Thyroid gland (tissue), 4 donors: ENCODE measurements at regions not wholly inside any gene's neighbourhood (a gene's known extent, or its start where the extent isn't known, plus 50 kb on each side); places are given as distances from the start of the nearest gene placed in this dataset.

Experiments
- CTCF ChIP-seq, 6 experiments: fragments of 200-600 bp in 3 of 6; fragments of 450-650 bp in 3 of 6; sonication (generic) in 3 of 6; IDR thresholded peaks; one replicate each; pipeline ENCODE4 v1.5.1; 2016 to 2019; ENCODE audit warnings: antibody characterized with exemption in 6 of 6, mild to moderate bottlenecking in 2 of 6, inconsistent platforms in 1 of 6, moderate library complexity in 1 of 6
- POLR2A ChIP-seq, 2 donors: fragments of 450-650 bp; IDR thresholded peaks; one replicate each; pipeline ENCODE4 v1.6.1; 2017; ENCODE audit warnings: antibody characterized with exemption in 2 of 2, mild to moderate bottlenecking in 2 of 2, moderate library complexity in 1 of 2

- TF ChIP-seq POLR2A (IDR thresholded peaks at IDR 0.05) = no peak
- no peak for TF ChIP-seq CTCF (IDR thresholded peaks at IDR 0.05)
Measured at GRCh38 chr3:29080967-29081366, 199.9 kb upstream of the RBMS3 start.
